ENCODE measurements at regions not wholly inside any gene's neighbourhood (a gene's known extent, or its start where the extent isn't known, plus 50 kb on each side); places are given as distances from the start of the nearest gene placed in this dataset.

DNA sequence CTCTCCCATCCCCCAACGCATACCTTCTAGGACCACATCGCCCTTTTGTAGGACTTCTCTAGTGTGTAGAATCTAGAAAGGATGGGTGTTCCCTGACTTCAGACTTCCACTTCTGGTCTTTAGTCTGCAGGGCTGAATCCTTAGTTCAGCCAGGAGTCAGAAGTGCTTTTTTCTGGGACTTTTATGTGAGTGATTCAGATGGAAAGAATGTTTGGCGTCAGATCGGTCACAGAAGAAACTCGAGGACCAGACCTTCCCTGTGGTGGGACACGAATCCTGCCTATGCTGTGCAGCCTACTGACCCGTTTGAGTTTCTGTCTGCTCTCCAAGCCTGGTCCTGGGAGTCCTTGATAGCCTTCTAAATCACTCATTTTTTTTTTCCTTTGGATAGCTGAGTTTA is 165.4 kb upstream of the SSTR1 start:
- TF ChIP-seq, protein P1, sequence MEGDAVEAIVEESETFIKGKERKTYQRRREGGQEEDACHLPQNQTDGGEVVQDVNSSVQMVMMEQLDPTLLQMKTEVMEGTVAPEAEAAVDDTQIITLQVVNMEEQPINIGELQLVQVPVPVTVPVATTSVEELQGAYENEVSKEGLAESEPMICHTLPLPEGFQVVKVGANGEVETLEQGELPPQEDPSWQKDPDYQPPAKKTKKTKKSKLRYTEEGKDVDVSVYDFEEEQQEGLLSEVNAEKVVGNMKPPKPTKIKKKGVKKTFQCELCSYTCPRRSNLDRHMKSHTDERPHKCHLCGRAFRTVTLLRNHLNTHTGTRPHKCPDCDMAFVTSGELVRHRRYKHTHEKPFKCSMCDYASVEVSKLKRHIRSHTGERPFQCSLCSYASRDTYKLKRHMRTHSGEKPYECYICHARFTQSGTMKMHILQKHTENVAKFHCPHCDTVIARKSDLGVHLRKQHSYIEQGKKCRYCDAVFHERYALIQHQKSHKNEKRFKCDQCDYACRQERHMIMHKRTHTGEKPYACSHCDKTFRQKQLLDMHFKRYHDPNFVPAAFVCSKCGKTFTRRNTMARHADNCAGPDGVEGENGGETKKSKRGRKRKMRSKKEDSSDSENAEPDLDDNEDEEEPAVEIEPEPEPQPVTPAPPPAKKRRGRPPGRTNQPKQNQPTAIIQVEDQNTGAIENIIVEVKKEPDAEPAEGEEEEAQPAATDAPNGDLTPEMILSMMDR (conservative IDR thresholded peaks at IDR 0.05; ENCODE audit: low read depth) = no peak
- ChIA-PET CTCF (no interaction called here), POLR2A (ENCODE audit: low non-redundant PET) (no interaction called here)
- no peak for DNase-seq (ENCODE audit: low spot score)
- no peak overlapping the region for H3K27ac ChIP-seq

DNA sequence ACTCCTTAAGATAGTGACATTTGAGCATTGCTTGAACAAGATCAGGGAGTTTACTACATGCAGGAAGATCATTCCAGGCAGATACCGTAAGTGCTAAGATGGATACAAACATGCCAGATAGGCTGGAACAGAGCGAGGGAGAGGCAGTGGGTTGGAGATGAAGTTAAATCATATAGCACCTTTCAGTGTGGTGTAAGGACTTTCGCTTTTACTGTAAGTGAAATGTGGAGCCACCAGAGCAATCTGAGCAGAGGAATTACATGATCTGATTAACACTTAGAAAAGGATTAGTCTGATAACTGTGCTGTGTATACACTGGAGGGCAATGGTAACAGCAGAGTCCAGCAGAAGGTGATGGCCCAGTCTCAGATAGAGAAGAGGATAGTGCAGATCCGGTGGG is 163.0 kb upstream of the SSTR1 start:
- TF ChIP-seq, protein P1 (conservative IDR thresholded peaks at IDR 0.05; ENCODE audit: low read depth) = no peak
- POLR2A ChIA-PET (ENCODE audit: low non-redundant PET) = no interaction called here
- CTCF ChIA-PET = no interaction called here
- no peak for DNase-seq (ENCODE audit: low spot score)
- H3K27ac ChIP-seq = no peak overlapping the region

DNA sequence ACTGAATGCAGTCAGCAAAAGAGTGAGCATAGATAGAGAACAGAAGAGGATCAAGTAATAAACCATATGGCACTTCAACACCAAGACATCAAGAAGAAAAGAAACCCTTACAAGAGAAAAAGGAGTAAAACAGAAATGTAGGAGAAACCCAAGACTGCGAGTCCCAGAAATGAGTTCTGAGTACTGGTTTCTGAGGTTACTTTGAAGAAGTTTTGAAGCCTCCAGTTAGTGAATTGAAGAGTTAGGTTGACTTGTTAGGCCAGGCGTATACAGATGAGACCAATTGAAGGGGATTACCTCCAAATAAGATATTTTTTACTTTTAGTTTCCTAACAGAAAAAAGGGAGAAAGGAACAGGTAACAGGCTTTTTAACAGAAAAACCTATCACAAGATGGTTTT is 162.2 kb upstream of the SSTR1 start:
- TF ChIP-seq, protein P1 (conservative IDR thresholded peaks at IDR 0.05; ENCODE audit: low read depth) = no peak
- H3K27ac ChIP-seq = no peak overlapping the region
- ChIA-PET CTCF (no interaction called here), POLR2A (ENCODE audit: low non-redundant PET) (no interaction called here)
- DNase-seq (ENCODE audit: low spot score) = no peak

DNA sequence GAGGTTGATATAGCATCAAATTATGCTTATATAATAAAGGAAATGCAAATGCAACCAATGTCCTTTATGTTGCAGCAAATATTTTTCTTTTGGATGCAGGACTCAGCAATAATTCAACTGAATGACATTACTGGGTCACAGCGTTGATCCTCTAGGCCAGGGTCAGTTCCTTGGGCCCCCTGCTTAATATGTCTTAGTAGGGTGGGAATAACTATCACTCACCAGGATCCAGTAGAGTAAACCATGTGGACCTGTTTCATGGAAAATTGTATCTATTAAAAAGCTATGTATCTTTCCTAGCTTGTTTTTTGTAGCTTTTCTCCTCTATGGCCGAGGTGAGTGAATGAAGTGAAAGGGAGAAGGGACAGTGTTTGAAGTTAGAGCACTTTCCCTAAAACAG is 161.5 kb upstream of the SSTR1 start:
- ChIA-PET POLR2A (ENCODE audit: low non-redundant PET) (no interaction called here), CTCF (no interaction called here)
- DNase-seq (ENCODE audit: low spot score) = no peak
- TF ChIP-seq, protein P1 (conservative IDR thresholded peaks at IDR 0.05; ENCODE audit: low read depth) = no peak
- no peak overlapping the region for H3K27ac ChIP-seq

DNA sequence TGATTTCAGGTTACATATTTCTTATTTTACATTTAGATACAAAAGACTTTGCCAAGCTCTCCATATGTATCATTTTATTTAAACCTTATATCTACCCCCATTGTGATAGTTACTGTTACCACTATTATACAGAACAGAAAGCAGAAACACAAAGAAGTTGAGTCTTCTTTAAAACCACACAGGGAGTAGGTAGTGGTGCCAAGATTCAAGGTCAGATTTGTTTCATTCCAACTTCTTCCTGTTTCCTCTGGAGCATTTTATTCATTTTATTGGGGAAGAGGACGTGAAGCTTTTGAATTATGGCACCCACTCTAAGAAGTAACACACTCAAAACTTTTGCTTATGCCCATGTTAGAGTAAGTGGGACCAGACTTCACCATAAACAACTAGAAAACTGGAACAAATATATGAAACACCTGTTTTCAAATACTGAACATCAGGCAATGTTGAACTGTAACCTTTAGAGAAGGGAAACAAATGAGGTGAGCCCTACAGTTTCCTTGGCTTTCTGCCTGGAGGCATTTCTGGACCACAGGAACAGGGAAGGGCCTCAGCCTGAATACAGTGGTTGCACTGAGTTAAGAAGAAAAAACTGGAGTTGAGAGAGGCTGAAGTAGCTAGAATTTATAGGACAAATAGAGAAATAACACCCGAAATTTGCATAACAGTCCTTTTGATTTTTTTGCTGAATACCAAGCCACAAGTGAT is 160.4 kb upstream of the SSTR1 start:
- TF ChIP-seq, protein P1 (conservative IDR thresholded peaks at IDR 0.05; ENCODE audit: low read depth) = no peak
- CTCF ChIA-PET = interaction anchor here (0.6 kb wide), 1 partner anchor 1954 kb away, joined by 4 read pairs; no protein-coding TSS in a partner anchor
- no peak for DNase-seq (ENCODE audit: low spot score)
- no peak overlapping the region for H3K27ac ChIP-seq
- POLR2A ChIA-PET (ENCODE audit: low non-redundant PET) = no interaction called here

DNA sequence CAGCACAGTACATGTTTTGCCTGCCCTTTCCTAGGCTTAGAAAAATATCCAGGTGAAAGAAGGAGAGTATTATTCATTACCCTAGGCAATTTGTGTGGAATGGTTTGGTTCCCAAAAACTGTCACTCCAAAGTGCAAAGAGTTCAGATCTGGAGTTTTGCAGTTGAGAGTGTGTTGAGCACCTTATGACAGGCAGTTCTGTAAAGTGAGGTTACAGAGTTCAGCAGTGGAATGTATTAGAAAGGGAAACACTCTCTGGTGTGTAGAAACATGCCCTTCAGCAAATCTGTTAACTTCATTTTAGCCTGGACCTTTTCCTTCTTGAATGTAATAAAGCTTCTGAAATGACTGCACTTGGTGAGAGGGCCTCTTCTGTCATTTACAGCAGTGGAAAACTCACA is 154.0 kb upstream of the SSTR1 start:
- ChIA-PET CTCF (interaction anchor here (0.6 kb wide), 1 partner anchor 817 kb away, joined by 3 read pairs; no protein-coding TSS in a partner anchor), POLR2A (ENCODE audit: low non-redundant PET) (no interaction called here)
- TF ChIP-seq, protein P1 (conservative IDR thresholded peaks at IDR 0.05; ENCODE audit: low read depth) = no peak

More for the DNA sequence above, 154.0 kb upstream of the SSTR1 start:
- no peak overlapping the region for H3K27ac ChIP-seq
- DNase-seq (ENCODE audit: low spot score) = no peak

Data from RWPE1 (cell line).